Subcutaneous abdominal adipose tissue (tissue), 5 donors: ENCODE measurements at regions not wholly inside any gene's neighbourhood (a gene's known extent, or its start where the extent isn't known, plus 50 kb on each side); places are given as distances from the start of the nearest gene placed in this dataset.

Experiments used
- H3K27ac ChIP-seq: one replicate; pipeline ENCODE4 v1.7.0; 2013; ENCODE audit warnings: low read depth, mild to moderate bottlenecking, inconsistent platforms, low read length, moderate library complexity
- H3K27me3 ChIP-seq, 5 donors: one replicate each; pipeline ENCODE4 v1.7.0; 2013; ENCODE audit warnings: low read length in 5 of 5, inconsistent platforms in 1 of 5; ENCODE audit not compliant: control insufficient read depth in 5 of 5, insufficient read depth in 4 of 5
- H3K36me3 ChIP-seq, 5 donors: one replicate each; pipeline ENCODE4 v1.7.0; 2013; ENCODE audit warnings: low read length in 5 of 5; ENCODE audit not compliant: control insufficient read depth in 5 of 5, insufficient read depth in 5 of 5
- H3K4me1 ChIP-seq, 5 donors: one replicate each; pipeline ENCODE4 v1.7.0; 2013; ENCODE audit warnings: low read length in 5 of 5, mild to moderate bottlenecking in 3 of 5, moderate library complexity in 1 of 5; ENCODE audit not compliant: control insufficient read depth in 5 of 5, insufficient read depth in 5 of 5
- H3K4me3 ChIP-seq, 5 donors: one replicate each; pipeline ENCODE4 v1.7.0; 2013; ENCODE audit warnings: low read length in 5 of 5, low read depth in 1 of 5
- H3K9ac ChIP-seq, 5 donors: one replicate each; pipeline ENCODE4 v1.7.0; 2013; ENCODE audit warnings: low read length in 5 of 5, mild to moderate bottlenecking in 4 of 5, moderate library complexity in 3 of 5
- H3K9me3 ChIP-seq, 5 donors: one replicate each; pipeline ENCODE4 v1.7.0; 2013; ENCODE audit warnings: low read length in 5 of 5; ENCODE audit not compliant: control insufficient read depth in 5 of 5
- donor health status: healthy.
- donor health status: healthy.
- donor health status: healthy.
- donor health status: healthy.
- donor health status: healthy.

DNA sequence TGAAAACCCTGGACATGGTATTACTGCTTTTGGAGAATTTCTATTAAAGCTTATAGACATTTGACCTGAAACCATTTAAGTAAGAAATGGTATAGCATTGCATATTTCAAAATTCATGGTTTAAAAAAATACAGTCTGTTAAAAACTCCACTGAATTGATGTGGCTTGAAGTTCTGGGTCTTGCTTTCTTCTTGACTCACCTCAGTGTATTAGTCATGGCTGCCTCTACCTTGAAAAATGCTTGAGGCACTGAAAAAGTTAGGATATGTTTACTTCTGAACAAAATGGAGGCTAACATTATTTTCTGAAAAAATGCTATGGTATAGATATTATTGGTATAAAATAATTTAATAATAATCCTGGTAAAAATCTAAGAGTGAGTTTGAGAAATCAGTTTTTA lies 349.2 kb downstream of the AASDHPPT start:
- Histone ChIP-seq H3K27me3 (no peaks in the 10 kb centered on the region), H3K4me1 (no peaks in the 10 kb centered on the region), H3K4me3 (no peak overlapping the region), H3K9me3 (no peaks in the 10 kb centered on the region), H3K9ac (no peak overlapping the region), H3K36me3 (no peaks in the 10 kb centered on the region), H3K27ac (no peak overlapping the region)

DNA sequence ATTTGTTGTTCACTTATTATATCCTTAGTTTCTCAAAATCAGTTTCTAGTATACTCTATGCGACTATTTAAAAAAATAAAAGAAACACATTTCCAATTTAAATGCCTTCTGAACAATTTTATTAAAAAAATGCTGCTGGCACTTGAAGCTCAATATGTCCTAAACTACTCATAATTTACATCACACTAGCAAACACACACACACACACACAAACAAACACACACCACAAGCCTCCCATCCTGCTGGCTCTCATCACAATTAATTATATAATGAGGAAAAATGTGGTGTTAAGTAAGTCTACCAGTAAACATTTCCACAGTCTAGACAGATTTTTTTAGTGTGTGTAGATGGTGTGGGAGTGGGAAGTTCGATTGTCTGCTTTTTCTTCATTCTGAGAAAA lies 350.3 kb downstream of the AASDHPPT start:
- H3K36me3 ChIP-seq, result no peaks in the 10 kb centered on the region
- no peaks in the 10 kb centered on the region for H3K9me3 ChIP-seq
- H3K4me3 ChIP-seq, result no peak overlapping the region
- H3K27me3 ChIP-seq, result no peaks in the 10 kb centered on the region
- H3K27ac ChIP-seq, result no peak overlapping the region
- no peaks in the 10 kb centered on the region for H3K4me1 ChIP-seq
- no peak overlapping the region for H3K9ac ChIP-seq

GRCh38 chr11:106442032-106442431 lies 364.6 kb downstream of the AASDHPPT start:
- no peak overlapping the region for H3K9ac ChIP-seq
- H3K4me1 ChIP-seq, result no peaks in the 10 kb centered on the region
- H3K9me3 ChIP-seq, result no peaks in the 10 kb centered on the region
- H3K27ac ChIP-seq, result no peak overlapping the region
- no peak overlapping the region for H3K4me3 ChIP-seq
- H3K27me3 ChIP-seq, result no peaks in the 10 kb centered on the region
- H3K36me3 ChIP-seq, result no peaks in the 10 kb centered on the region

DNA sequence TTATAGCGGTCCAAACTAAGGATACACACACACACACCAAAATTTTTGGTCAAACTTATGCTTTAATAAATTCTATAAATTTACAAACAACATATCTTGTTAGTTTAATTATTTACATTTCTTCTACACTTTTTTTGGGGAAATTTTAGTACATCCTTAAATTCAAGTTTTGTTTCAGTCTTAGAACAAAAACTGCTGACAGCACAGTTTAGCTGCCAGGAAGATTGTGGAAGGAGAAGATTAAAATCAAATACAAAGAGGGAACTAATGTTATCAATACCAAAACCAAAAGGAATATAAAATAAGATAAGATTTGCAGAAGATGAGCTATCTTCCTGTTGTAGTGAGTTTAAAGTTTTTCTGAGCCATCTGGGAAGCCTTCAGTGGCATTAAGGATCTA lies 368.8 kb downstream of the AASDHPPT start:
- Histone ChIP-seq H3K36me3 (no peaks in the 10 kb centered on the region), H3K9ac (no peak overlapping the region), H3K9me3 (no peaks in the 10 kb centered on the region), H3K4me1 (no peaks in the 10 kb centered on the region), H3K27me3 (no peaks in the 10 kb centered on the region), H3K27ac (no peak overlapping the region), H3K4me3 (no peak overlapping the region)

DNA sequence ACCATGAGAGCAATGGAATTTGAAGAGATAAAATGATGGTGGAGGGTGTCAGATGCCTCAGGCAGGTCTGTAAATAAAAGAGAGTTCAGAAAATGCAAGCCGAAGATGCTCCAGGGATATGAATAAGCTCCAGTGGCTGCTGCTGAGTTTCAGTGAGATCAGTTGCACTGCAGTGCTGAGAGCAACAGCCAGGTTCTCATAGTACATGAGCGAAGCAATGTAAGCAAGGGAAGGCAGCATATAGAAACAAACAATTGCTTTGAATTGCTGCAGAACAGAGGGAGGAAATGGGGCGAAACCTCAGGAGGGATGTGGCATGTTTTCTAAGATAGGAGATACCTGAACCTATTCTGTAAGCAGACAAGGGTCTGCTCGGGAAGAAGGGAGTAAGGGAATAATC lies 369.5 kb downstream of the AASDHPPT start:
- Histone ChIP-seq H3K27me3 (no peaks in the 10 kb centered on the region), H3K9ac (no peak overlapping the region), H3K27ac (no peak overlapping the region), H3K4me1 (no peaks in the 10 kb centered on the region), H3K36me3 (no peaks in the 10 kb centered on the region), H3K4me3 (no peak overlapping the region), H3K9me3 (no peaks in the 10 kb centered on the region)

DNA sequence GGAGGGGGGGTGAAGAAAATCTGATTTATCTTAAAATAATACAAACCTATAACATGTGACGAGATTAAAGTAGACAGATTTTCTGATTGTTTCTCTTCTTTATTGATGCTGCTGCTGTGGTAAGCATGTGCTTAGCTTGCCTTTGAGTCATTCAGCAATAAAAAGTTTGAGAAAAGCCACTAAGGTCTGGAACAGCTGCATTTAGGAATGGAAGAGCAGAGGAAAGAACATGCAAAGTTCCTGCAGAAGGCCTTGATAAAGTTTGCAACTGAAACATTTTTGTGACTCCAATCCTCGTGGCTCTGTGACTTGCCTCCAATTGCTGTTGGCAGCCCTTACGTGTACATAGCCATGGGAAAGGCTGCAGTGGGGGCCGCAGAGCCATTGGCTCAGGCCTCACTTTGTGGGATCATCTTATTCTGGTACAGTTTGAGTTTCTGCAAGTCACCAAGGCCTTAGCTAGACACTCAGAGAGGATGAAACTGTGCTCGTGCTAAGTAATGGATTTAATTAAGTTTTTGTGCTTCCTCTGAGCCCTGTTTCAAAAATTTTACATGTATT lies 370.2 kb downstream of the AASDHPPT start:
- Histone ChIP-seq H3K27ac (no peak overlapping the region), H3K27me3 (no peaks in the 10 kb centered on the region), H3K4me1 (no peaks in the 10 kb centered on the region), H3K9me3 (peaks cover 0 to under 1% (median 0%) of the 10 kb centered on the region in 5 donors), H3K36me3 (no peaks in the 10 kb centered on the region), H3K9ac (no peak overlapping the region), H3K4me3 (no peak overlapping the region)

GRCh38 chr11:106449763-106450162 lies 372.3 kb downstream of the AASDHPPT start:
- no peaks in the 10 kb centered on the region for H3K27me3 ChIP-seq
- no peaks in the 10 kb centered on the region for H3K36me3 ChIP-seq
- peaks cover 0 to 4% (median 3%) of the 10 kb centered on the region in 5 donors for H3K9me3 ChIP-seq
- no peaks in the 10 kb centered on the region for H3K4me1 ChIP-seq
- H3K4me3 ChIP-seq, result no peak overlapping the region
- no peak overlapping the region for H3K9ac ChIP-seq
- no peak overlapping the region for H3K27ac ChIP-seq

GRCh38 chr11:106451228-106451922 lies 373.9 kb downstream of the AASDHPPT start:
- H3K27me3 ChIP-seq, result no peaks in the 10 kb centered on the region
- H3K9ac ChIP-seq, result no peak overlapping the region
- H3K4me3 ChIP-seq, result no peak overlapping the region
- H3K36me3 ChIP-seq, result no peaks in the 10 kb centered on the region
- no peak overlapping the region for H3K27ac ChIP-seq
- no peaks in the 10 kb centered on the region for H3K4me1 ChIP-seq
- H3K9me3 ChIP-seq, result peaks cover 0 to 6% (median 4%) of the 10 kb centered on the region in 5 donors

GRCh38 chr11:106456647-106457046 lies 379.2 kb downstream of the AASDHPPT start:
- H3K4me3 ChIP-seq, result no peak overlapping the region
- H3K27ac ChIP-seq, result no peak overlapping the region
- H3K27me3 ChIP-seq, result no peaks in the 10 kb centered on the region
- H3K36me3 ChIP-seq, result no peaks in the 10 kb centered on the region
- H3K9me3 ChIP-seq, result peaks cover 0 to 6% (median 4%) of the 10 kb centered on the region in 5 donors
- H3K4me1 ChIP-seq, result no peaks in the 10 kb centered on the region
- no peak overlapping the region for H3K9ac ChIP-seq

- Histone ChIP-seq H3K4me1 (no peaks in the 10 kb centered on the region), H3K9me3 (peaks cover 0 to 6% (median 3%) of the 10 kb centered on the region in 5 donors), H3K27me3 (no peaks in the 10 kb centered on the region), H3K36me3 (no peaks in the 10 kb centered on the region), H3K4me3 (no peak overlapping the region), H3K9ac (no peak overlapping the region), H3K27ac (no peak overlapping the region)
Observed at GRCh38 chr11:106457727-106458126, 380.3 kb downstream of the AASDHPPT start.
